Tibial nerve (tissue), 3 donors: ENCODE measurements at regions not wholly inside any gene's neighbourhood (a gene's known extent, or its start where the extent isn't known, plus 50 kb on each side); places are given as distances from the start of the nearest gene placed in this dataset.

Source experiments
- CTCF ChIP-seq, 5 experiments: fragments of 200-600 bp in 3 of 5; fragments of 450-650 bp in 2 of 5; sonication (generic) in 3 of 5; IDR thresholded peaks; one replicate each; pipeline ENCODE4 v1.5.1; 2016 to 2019; ENCODE audit warnings: antibody characterized with exemption in 5 of 5, mild to moderate bottlenecking in 3 of 5, moderate library complexity in 2 of 5
- POLR2A ChIP-seq, 2 donors: fragments of 450-650 bp; IDR thresholded peaks; one replicate each; pipeline ENCODE4 v1.6.1; 2017; ENCODE audit warnings: antibody characterized with exemption in 2 of 2, mild to moderate bottlenecking in 2 of 2, moderate library complexity in 2 of 2

DNA sequence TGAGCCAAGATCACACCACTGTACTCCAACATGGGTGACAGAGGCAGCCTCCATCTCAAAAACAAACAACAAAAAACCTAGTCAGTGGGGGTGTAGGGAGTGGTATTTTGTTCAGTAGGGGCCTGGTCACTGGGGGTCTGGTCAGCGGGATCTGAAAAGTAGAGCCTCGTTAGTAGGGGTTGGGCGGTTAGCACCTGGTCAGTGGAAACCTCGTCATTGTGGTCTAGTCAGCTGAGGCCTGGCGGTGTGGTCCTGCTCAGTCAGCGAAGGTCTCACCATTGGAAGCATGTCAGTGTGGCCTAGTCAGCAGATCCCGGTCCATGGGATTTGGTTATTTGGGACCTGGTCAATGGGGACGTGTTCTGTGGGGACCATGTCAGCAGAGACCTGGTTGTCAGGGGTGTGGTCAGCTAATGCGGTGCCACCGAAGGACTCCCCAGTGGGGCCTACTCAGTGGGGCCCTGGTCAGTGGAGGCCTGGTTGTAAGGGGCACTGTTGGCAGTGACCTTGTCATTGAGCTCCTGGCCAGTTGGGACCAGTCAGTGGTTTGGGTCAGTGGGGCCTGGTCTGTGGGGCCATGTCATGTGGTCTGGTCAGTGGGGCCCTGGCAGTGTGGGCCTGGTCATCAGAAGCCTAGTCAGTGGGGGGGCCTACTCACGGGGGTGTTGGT is 63.0 kb upstream of the TPM4 start:
- TF ChIP-seq CTCF (IDR thresholded peaks at IDR 0.05) (no peak), POLR2A (IDR thresholded peaks at IDR 0.05) (no peak)
